GM11168 (cell line): ENCODE measurements at regions not wholly inside any gene's neighbourhood (a gene's known extent, or its start where the extent isn't known, plus 50 kb on each side); places are given as distances from the start of the nearest gene placed in this dataset.
"Not testable (repeated sequence)": the region's sequence is repeated elsewhere in the genome, so short reads cannot be mapped to it uniquely, and the experiment has no call there.

Experiments
- in situ Hi-C: fragments of 300-500 bp; cut with MboI; formaldehyde crosslinking; loops from one replicate; pipeline ENCODE4 v1.12.0; 2022; ENCODE audit warnings: low sequenced_read_pairs; ENCODE audit not compliant: unreplicated experiment

- in situ Hi-C loops: no loop called here
Measured at GRCh38 chr12:54719691-54720090, 71.5 kb upstream of the DCD start.

- in situ Hi-C loops: no loop called here
Measured at GRCh38 chr12:54716261-54716660, 68.1 kb upstream of the DCD start.

- in situ Hi-C loops: not testable (repeated sequence)
Measured at GRCh38 chr12:54713876-54714275, 65.7 kb upstream of the DCD start.

GRCh38 chr12:54711669-54712068, 63.5 kb upstream of the DCD start:
- in situ Hi-C loops: no loop called here

- in situ Hi-C loops: no loop called here
Measured at GRCh38 chr12:54708826-54709225, 60.7 kb upstream of the DCD start.

- in situ Hi-C loops: no loop called here
Measured at GRCh38 chr12:54704202-54704601, 56.0 kb upstream of the DCD start.

- in situ Hi-C loops: no loop called here
Measured at GRCh38 chr12:54701940-54702592, 53.9 kb upstream of the DCD start.

- in situ Hi-C loops: no loop called here
Measured at GRCh38 chr12:54700849-54701248, 52.7 kb upstream of the DCD start.

GRCh38 chr12:54700301-54700700, 52.1 kb upstream of the DCD start:
- in situ Hi-C loops: no loop called here
